GM12891 (cell line): ENCODE measurements at regions not wholly inside any gene's neighbourhood (a gene's known extent, or its start where the extent isn't known, plus 50 kb on each side); places are given as distances from the start of the nearest gene placed in this dataset.

ENCODE experiments used
- DNase-seq: peaks from one replicate; pipeline ENCODE4 v3.0.0; 2011; ENCODE audit warnings: low spot score; ENCODE audit not compliant: insufficient read length
- FAIRE-seq: peaks from 2 replicates; lab custom pipeline; 2011; peaks lifted over from hg19 to GRCh38; lab: Jason Lieb, UNC
- PAX5 ChIP-seq: IDR thresholded peaks from 2 replicates; pipeline ENCODE4 v1.6.1; 2011; ENCODE audit warnings: low read length, moderate library complexity, mild to moderate bottlenecking; ENCODE audit not compliant: insufficient read depth, severe bottlenecking
- POLR2A ChIP-seq: IDR thresholded peaks from 2 replicates; pipeline ENCODE4 v1.6.1; 2011; ENCODE audit warnings: low read depth, low read length, control low read depth
- POLR2AphosphoS5 ChIP-seq: IDR thresholded peaks from 2 replicates; pipeline ENCODE4 v1.6.1; 2011; ENCODE audit warnings: low read depth, low read length, control low read depth
- POU2F2 ChIP-seq: IDR thresholded peaks from 2 replicates; pipeline ENCODE4 v1.6.1; 2011; ENCODE audit warnings: low read depth, mild to moderate bottlenecking, control low read depth, low read length, moderate library complexity
- SPI1 ChIP-seq: IDR thresholded peaks from 2 replicates; pipeline ENCODE4 v1.6.1; 2011; ENCODE audit warnings: low read depth, low read length, control low read depth
- TAF1 ChIP-seq: IDR thresholded peaks from 2 replicates; pipeline ENCODE4 v1.6.1; 2011; ENCODE audit warnings: low read depth, low read length, control low read depth

DNA sequence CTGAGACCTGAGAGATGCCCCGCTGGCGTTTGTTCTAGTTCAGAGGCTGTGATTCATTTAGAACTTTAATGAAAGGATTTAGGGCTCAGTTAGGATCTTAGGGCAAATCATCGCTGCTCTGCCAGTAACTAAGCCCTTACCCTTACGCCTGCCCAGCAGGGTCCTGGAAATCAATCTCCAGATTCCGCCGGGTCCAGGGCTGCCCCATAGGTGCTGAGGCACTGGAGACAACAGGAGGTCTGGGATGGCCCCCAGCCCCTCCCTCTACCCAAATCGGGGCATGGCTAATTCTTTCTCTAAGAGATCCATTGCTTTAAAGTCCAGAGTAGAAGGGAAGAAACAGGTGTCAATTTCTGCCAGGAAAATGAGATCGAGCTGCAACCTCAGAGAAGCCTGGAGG, 83.1 kb downstream of the SDC1 start:
- TF ChIP-seq POU2F2 (no peak), TAF1 (no peak), POLR2AphosphoS5 (no peak), PAX5 (no peak), SPI1 (no peak), POLR2A (no peak)
- DNase-seq, result no peak
- FAIRE-seq, result no peak

DNA sequence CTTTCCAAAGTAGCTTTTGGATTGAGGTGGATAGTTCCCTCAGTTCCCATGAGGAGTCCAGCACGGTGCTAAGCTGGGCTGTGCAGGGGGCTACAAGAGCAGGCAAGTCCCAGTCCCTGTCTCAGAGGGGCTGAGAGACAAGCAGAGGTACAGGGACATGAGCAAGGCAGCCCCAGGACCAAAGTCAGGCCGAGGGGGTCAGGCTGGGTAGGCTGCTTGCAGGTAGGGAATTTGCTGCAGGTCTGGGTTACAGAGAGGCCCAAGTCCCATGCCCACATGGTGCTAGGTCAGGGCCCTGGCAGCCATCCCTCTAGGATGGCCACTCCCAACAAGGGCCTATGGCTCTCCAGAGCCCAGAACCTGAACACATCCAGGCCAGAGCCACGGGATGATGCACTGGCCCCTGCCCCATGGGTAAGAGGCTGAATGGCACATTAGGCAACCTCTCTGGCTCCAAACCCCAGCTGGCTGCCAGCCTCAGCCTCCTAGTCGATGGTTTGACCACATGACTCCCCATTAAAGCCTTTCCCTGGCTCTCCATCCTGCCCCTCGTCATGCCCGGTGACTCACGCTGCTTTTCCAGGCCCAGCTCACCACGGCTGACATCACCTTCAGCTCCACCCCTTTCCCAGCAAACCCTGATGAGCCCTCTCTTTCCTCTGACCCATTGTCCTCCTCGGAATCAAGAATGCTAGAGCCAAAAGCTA, 83.7 kb downstream of the SDC1 start:
- TF ChIP-seq PAX5, result no peak
- no peak for TF ChIP-seq POLR2AphosphoS5
- no peak for TF ChIP-seq SPI1
- TF ChIP-seq POLR2A, result no peak
- TF ChIP-seq TAF1, result no peak
- no peak for TF ChIP-seq POU2F2
- DNase-seq (no peak), FAIRE-seq (no peak)

DNA sequence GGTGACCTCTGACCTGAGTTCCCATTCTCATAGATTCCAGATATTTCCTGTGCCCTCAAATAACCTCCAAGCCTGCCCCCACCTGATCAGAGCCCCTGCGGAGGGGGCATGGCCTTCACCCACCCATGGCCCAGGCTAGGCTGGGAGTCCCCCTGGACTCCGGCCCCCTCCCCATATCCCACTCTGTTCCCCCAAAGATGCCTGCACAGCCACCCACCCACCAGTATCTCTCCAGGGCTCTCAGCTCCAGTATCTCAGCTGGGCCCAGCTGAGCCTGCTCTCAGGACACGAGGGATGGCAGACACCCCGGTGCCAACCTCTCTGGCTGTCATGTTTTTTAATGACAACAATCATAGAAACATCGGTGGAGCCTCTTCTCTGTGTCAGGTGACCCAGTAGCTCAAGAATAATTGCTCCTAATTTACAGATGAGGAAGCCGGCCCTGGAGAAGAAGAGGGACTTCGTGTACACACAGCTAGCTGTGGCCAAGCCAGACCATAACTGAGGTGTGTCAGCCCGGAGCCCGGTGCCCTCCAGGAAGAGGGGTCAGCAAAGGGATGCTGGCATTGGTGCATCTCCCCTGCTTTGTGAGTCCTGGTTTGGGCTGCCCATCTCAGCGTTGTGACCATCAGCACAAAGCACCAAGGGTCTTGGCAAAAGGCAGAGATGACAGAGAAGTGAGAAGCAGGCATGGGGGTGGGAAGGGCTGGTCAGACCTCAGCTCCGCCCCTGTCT, 84.4 kb downstream of the SDC1 start:
- FAIRE-seq (no peak), DNase-seq (no peak)
- TF ChIP-seq POLR2A (no peak), POU2F2 (no peak), TAF1 (no peak), SPI1 (no peak), PAX5 (no peak), POLR2AphosphoS5 (no peak)

DNA sequence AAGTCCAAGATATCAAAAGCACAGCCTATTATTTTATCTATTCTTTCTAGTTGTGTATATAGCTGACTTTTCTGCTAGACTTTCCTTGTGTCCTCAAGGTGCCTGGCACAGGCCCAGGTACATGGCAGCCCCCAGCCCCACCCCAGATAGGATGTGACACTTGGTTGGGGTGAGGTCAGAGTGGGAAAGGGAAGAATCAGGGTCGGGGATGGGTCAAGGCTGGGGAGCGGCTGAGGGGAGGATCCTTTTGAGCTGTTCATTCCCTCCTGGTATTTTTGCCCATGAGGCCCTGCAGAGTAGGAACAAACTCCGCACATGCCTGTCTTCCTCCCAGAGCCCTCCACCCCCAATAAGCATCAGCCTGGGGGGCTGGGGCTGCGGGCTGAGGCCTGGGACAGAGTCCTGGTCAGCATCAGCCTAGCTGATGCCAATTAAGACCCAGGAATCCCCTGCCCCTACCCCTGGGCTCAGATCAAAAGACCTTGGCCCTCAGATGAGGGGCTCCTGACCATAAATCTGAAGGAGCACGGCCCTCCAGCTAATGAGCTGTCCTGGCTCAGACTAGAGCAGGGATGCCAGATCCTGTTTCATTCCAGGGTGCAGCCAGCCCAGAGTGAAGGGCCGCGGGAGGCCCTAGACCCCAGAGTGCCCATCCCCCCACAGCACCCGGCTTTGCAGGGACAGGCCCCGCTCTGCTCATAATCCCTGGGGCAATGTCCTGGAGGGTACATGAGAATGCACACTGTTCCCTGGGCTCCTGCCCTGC, 85.3 kb downstream of the SDC1 start:
- no peak for DNase-seq
- FAIRE-seq, result no peak
- TF ChIP-seq SPI1 (no peak), POLR2A (no peak), TAF1 (no peak), POU2F2 (no peak), PAX5 (no peak), POLR2AphosphoS5 (no peak)

DNA sequence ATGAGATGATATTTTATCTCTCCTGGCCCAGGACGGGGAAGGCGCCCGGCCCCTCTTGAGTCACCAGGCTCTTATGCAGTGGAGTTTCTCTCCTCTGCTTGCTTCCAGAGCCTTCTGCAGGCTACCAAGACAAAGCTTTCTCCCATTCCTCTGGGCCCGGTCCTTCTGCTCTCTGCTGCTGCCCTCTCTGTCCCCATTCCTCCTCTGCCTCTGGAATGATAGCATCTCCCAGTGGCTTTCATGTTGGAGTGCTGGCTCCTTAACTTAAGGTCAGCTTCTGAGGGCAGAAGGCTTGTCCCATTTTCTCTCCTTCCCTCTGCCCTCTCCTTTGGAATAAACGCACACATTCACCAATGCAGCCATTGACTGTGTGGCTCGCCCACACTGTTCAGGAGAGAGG, 86.2 kb downstream of the SDC1 start:
- TF ChIP-seq TAF1 (no peak), POLR2A (no peak), POLR2AphosphoS5 (no peak), POU2F2 (no peak), PAX5 (no peak), SPI1 (no peak)
- FAIRE-seq, result no peak
- no peak for DNase-seq

DNA sequence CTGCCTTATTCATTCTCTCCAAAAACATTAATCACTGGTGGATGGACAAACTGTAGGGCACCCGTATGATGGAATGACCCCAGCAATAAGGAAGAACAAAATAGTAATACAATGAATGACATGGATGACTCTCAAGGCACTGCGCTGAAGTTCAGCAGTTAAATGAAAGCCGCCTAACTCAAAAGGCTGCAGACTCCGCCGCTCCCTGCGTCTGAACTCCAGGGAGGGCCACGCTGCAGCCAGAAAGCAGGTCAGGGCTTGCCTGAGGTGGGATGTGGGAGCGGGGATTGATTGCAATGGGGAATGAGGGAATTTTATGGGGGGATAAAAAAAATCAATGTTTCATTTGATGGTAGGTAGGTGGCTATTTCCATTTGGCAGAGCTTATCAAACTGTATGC, 86.5 kb upstream of the LAPTM4A start:
- FAIRE-seq (no peak), DNase-seq (no peak)

DNA sequence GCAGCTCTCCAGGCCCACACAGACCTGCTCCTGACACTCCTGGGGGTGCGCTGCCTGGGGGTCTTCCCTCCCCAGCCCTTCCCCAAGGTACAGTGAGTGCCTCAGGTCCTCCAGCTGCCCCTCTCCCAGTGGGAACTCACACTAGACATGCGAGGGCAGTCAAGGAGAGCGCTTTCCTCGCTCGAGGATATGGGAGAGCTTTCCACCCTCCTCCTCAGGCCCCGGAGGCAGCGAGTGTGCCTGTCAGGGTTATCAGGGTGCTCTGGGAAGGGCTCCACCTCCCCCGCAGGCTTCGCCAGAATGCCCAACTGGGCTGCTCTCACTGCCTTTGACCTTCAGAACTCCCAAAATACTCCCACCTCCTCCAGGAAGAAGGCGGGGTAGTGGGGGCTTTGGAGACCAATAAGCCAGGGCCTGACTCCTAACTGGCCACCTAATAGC, 85.7 kb upstream of the LAPTM4A start:
- FAIRE-seq (no peak), DNase-seq (no peak)
- no peak for TF ChIP-seq POLR2A
- TF ChIP-seq SPI1, result no peak
- TF ChIP-seq POU2F2, result no peak
- TF ChIP-seq PAX5, result no peak
- TF ChIP-seq POLR2AphosphoS5, result no peak
- no peak for TF ChIP-seq TAF1

More for the DNA sequence above, 86.5 kb upstream of the LAPTM4A start:
- TF ChIP-seq POLR2A (no peak), SPI1 (no peak), POLR2AphosphoS5 (no peak), PAX5 (no peak), TAF1 (no peak), POU2F2 (no peak)

DNA sequence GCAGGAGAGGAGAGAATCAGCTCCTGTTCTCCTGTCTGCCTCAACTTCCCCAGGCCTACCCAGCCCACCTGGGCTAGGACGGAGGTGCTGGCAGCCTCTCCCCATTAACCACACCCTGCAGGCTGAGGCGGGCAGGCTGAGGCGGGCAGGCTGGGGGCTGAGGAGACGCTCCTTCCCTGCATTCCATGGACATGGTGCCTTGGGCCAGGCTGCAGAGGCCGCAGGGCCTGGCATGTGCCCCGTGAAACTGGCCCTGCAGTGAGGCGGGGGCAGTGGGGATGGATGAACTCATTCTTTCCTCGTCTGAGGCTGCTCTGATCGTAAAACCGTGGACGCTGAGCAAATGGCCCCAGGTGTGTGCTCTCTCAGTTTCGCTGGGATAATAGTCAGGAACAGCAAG, 84.7 kb upstream of the LAPTM4A start:
- no peak for TF ChIP-seq POLR2A
- TF ChIP-seq POU2F2, result no peak
- TF ChIP-seq PAX5, result no peak
- TF ChIP-seq TAF1, result no peak
- no peak for TF ChIP-seq POLR2AphosphoS5
- no peak for TF ChIP-seq SPI1
- no peak for FAIRE-seq
- DNase-seq, result no peak
